ENCODE measurements at regions not wholly inside any gene's neighbourhood (a gene's known extent, or its start where the extent isn't known, plus 50 kb on each side); places are given as distances from the start of the nearest gene placed in this dataset.

GRCh38 chr4:110840221-110840654, 217.4 kb upstream of the PITX2 start:
- no peak overlapping the region for H4K5ac ChIP-seq (ENCODE audit: low read depth, low read length)
- peak overlapping the region in 1 of 2 experiments; percentile 32; a peak in 2 of 4 replicates for H4K8ac ChIP-seq (ENCODE audit: low read depth in 2 of 2, low read length in 2 of 2)
- BruUV-seq (replicated peaks): no TSS peak
- CTCF ChIA-PET: interaction anchor here (0.6 kb wide), 1 partner anchor 586 kb away, joined by 4 read pairs; no protein-coding TSS in a partner anchor
- no peak overlapping the region for H2AFZ ChIP-seq (replicated peaks; ENCODE audit: low read length, poor library complexity)
- no peak overlapping the region for H3K14ac ChIP-seq (replicated peaks; ENCODE audit: low read depth, low read length)
- no peaks in the 10 kb centered on the region for H3K9me3 ChIP-seq (ENCODE audit: control insufficient read depth, insufficient read depth, low read length)
- DNase-seq: peak; percentile 72
- no peaks in the 10 kb centered on the region for H3K9me1 ChIP-seq (ENCODE audit: insufficient read depth, low read length)
- dilution Hi-C loops (cut with HindIII; ENCODE audit: low sequenced_read_pairs, unreplicated experiment) (no loop called here), intact Hi-C loops (cut with micrococcal nuclease) (no loop called here), in situ Hi-C loops (cut with MboI; ENCODE audit: low sequenced_read_pairs) (no loop called here)
- H2BK120ac ChIP-seq (ENCODE audit: low read depth, low read length): peak overlapping the region; percentile 89
- H3K27me3 ChIP-seq (ENCODE audit: control insufficient read depth, insufficient read depth, low read length): no peaks in the 10 kb centered on the region
- H3K4me1 ChIP-seq (ENCODE audit: control insufficient read depth, insufficient read depth, low read length): peaks cover 4% of the 10 kb centered on the region
- no peak overlapping the region for H3K23ac ChIP-seq (ENCODE audit: low read depth, low read length)
- H3K56ac ChIP-seq (ENCODE audit: extremely low read depth, insufficient read depth, low read length): no peak overlapping the region
- peak; percentile 66 for ATAC-seq (ENCODE audit: low read depth)
- H2BK15ac ChIP-seq (ENCODE audit: low read depth, low read length): 0 out of 3 replicates have a peak overlapping the region, but pooled peaks have one; percentile 23
- H3K79me1 ChIP-seq (ENCODE audit: low read depth in 1 of 2, low read length in 2 of 2): no peaks in the 10 kb centered on the region
- H4K20me1 ChIP-seq (ENCODE audit: insufficient read depth, low read length): no peaks in the 10 kb centered on the region
- no peak overlapping the region for H2AK9ac ChIP-seq (replicated peaks; ENCODE audit: low read depth, low read length, poor library complexity)
- peak overlapping the region; percentile 21; the same call in 1 of the 2 replicates for H3K4ac ChIP-seq (ENCODE audit: low read depth, low read length)
- H3K9ac ChIP-seq (ENCODE audit: low read depth, low read length): no peak overlapping the region
- H3K4me2 ChIP-seq (ENCODE audit: low read depth, low read length): no peak overlapping the region; the same call in 1 of the 2 replicates
- no peak overlapping the region for H3K27ac ChIP-seq (ENCODE audit: insufficient read depth, low read length)
- peak overlapping the region; percentile 7 for H2BK5ac ChIP-seq (ENCODE audit: low read depth, low read length, poor library complexity, severe bottlenecking)
- H3K36me3 ChIP-seq (ENCODE audit: control insufficient read depth, insufficient read depth, low read length): no peaks in the 10 kb centered on the region
- TF ChIP-seq USF2 (IDR thresholded peaks at IDR 0.05; ENCODE audit: low read depth, low read length): no peak
- peak; percentile 76 for TF ChIP-seq CEBPB (IDR thresholded peaks at IDR 0.05; ENCODE audit: low read depth, low read length)
- no peak overlapping the region for H3K4me3 ChIP-seq (ENCODE audit: insufficient read depth, low read depth, low read length)
- POLR2A ChIA-PET (ENCODE audit: unreplicated experiment): no interaction called here
- H4K91ac ChIP-seq (ENCODE audit: insufficient read depth, low read depth, low read length): peak overlapping the region; percentile 64; the same call in 1 of the 2 replicates
- H2AK5ac ChIP-seq (ENCODE audit: low read depth, low read length): no peak overlapping the region
- peak overlapping the region; percentile 77 for H2BK20ac ChIP-seq (ENCODE audit: low read depth, low read length)
- WGBS, 2 experiments (ENCODE audit: extremely low coverage in 2 of 2, insufficient read length in 1 of 2): no CpG with 5 or more reads among the region's 2 CpGs
- peak overlapping the region; percentile 87; the same call in 1 of the 2 replicates for H3K18ac ChIP-seq (ENCODE audit: low read depth, low read length)

All from IMR-90 (cell line).